HG02973 (cell line): ENCODE measurements at regions not wholly inside any gene's neighbourhood (a gene's known extent, or its start where the extent isn't known, plus 50 kb on each side); places are given as distances from the start of the nearest gene placed in this dataset.
"Not testable (repeated sequence)": the region's sequence is repeated elsewhere in the genome, so short reads cannot be mapped to it uniquely, and the experiment has no call there.

ENCODE experiments used
- ATAC-seq: cut with Tn5 transposase; IDR thresholded peaks from one replicate; pipeline ENCODE4 v1.9.1; 2021; ENCODE audit warnings: moderate library complexity; ENCODE audit not compliant: unreplicated experiment

DNA sequence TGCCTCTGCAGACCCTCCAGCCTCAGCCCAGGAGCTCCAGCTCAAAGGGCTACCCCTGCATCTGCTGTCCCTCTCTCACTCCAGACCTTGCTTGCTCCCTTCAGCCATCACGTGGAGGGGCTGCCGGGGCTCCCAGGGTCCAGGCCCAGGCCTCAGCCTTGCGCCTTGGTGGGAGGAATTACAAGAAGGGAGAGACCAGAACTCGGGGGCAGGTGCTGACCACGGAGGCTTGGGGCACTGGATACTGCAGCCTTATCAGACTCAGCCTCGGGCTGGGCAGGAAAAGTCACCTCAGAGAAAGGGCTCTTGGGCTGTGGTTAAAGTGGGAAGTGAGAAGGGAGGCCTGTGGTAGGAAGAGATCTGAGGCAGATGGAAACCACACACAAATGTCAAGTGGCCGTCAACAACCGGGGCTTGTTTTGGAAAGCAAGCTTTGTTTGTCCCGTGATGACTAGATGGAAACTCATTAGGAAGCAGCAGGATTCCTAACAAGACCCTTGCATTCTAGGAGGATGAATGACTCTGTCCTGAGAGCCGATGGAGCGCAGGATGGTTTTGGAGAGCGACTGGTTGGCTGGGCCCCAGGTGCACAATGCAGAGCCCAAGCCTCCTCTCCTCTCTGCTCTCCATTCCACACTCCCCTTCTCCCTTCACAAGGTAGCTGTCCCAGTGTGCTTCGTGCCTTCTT is 1321.7 kb downstream of the TBC1D22A start:
- ATAC-seq = no peak

DNA sequence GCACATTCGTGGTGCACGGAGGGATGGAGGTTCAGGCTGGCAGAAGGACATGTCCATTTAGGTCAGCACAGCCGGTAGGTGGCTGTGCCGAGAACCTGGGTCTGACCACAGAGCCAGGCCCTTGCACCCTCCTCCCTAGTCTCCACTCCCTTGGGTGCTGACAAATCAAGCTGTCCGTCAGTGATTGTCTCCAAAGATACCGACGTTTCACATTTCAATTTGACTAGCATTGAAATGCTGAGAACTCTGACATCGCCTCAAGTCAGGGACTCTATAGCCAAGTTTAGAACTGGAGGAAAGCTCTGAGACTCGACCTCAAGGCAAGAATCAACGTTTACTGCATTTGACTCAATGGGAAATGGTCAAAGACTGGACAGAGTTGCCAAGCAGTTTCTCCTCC is 1321.1 kb downstream of the TBC1D22A start:
- ATAC-seq = no peak

DNA sequence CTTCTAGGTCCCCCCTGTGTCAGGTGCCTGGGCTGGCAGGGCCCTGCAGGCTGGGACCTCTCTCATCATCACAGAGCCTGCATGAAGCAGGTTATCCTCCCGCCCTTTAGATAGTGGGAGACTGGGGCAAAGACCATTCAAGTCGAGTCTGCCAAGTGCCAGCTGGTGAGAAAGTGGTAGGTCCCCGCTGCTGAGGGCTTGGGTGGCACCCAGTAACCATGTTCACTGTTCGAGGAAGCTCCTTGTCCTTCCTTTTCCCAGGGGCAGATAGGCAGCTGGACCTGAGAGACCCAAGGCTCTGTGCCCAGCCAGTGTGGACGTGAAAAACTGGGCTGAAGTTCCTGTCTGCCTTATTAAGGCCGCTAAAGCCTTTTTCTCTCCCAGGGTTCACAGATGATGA is 1319.8 kb downstream of the TBC1D22A start:
- no peak for ATAC-seq

DNA sequence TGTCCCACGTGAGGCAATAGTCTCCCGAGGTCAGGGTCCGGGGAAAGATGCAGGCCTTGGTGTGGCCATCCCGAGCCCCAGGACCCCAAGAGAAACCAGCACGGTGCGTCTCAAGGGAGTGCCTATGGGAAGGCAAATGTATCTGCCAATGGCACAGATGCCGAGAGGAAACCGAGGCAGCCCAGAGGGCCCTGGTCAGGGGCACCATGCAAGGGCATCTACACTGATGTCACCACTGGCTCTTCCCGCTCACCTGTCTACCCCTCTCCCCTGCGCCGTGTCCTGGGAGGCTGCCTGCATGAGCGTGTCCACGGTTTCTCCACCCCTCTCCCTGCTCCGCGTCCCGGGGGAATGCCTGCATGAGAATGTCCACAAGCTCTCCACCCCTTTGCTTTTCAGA is 1318.8 kb downstream of the TBC1D22A start:
- no peak for ATAC-seq

DNA sequence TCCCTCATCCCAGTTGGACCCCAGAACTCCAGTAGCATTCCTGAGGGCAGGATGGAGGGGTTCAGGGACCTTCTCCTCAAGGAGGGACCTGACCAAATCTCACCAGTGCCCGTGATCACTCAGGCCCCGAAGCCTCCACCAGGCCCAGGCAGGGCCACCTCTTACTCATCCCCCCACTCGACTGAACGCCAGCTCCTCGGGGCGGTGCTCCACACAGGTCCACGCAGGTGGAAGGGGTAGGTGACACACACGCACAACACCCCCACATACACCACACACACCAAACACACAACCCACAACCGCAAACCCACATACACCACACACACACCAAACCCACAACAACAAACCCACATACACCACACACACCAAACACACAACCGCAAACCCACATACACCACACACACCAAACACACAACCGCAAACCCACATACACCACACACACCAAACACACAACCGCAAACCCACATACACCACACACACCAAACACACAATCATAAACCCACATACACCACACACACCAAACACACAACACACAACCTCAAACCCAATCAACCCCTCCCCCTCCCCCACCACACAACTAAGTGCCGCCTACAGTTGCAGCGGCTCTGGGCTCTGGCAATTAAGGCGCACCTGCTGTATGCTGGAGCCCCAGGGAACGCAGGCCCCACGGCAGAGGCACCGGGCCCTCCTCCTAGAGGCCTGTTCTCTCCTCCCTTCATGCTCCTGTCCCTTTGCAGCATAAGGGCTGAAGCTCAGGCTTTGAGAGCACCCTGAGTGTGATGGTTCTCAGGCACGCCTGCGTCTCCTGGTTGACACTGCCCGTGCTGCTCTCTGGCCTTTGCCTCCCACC is 1318.1 kb downstream of the TBC1D22A start:
- no peak for ATAC-seq

DNA sequence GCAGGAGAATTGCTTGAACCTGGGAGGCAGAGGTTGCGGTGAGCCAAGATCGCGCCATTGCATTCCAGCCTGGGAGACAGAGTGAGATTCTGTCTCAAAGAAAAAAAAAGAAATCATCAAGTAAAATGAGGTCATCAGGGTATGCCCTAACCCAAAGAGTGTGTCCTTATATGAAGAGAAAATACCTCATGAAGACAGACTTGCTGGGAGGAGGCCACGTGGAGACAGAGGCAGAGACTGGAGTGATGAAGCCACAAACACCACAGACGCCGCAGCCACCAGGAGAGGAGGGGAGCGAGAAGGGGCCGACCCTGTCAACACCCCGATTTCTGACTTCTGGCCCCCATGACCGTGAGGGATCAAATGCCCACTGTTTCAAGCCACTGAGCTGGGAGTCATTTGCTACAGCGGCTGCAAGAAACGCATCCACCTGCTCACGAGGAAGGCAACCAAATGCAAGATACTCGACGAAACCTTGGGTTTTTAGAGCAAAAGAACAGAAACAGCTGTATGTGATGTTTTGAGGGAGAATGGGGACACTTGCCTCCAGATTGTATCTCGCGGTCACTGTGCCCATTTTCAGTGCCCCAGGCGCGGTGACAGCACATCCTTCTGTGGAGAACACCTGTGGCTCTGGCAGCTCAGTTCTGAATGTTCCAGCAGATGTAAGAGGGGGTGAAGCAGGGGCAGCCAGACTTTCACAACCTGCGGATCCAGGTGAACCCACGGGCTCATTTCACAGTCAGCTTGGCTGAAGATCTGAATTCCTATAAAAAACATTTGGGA is 1317.2 kb downstream of the TBC1D22A start:
- no peak for ATAC-seq

DNA sequence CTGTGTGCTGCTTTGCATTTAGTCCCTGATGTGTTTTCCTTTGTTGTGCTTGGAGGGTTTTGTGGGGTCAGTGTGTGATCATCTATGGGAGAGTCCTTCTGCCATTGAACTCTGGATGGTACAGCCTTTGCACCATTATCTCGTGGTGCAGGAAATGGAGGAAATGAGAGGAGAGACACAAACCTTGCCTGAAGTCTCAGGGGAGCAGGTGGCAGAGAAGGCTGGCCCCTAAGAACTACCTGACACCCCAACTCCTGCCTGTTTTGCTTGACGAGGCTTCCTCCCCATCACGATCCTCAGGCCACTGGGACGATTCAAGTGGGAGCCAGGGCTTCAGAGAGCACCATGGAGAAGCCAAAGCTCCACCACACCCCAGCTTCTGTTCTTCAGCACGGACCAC is 1316.4 kb downstream of the TBC1D22A start:
- ATAC-seq = no peak

DNA sequence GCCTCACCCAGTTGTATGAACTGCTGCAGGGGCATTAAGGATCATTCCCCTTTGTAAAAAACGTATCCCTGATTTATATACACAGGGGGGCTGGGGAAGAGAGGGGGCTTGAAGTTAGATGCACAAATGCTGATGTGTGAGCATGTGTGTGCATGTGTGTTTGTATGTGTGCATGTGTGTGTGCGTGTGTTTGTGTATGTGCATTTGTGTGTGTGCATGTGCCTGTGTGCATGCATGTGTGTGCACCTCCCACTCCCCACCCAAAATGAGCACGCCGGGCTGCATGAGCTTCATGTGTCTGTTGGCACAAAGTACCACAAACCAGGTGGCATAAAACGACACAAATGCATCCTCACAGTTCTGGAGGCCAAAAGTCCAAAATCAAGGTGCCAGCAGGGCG is 1315.2 kb downstream of the TBC1D22A start:
- no peak for ATAC-seq

DNA sequence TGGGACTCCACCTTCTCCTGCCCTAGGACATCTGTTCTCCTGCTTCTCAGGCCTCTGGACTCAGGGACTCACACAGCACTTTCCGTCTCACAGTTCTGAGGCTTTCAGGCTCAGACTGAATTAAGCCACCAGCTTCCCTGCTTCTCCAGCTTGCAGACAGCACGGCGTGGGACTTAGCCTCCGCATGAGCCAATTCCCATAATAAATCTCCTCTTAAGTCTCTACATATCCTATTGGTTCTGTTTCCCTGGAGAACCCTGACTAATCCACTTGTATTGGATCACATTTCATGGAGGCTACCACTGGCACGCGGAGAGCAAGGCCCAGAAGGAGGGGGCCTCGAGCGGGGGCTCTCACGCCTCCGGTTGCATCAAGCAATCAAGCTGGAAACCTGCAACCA is 1313.6 kb downstream of the TBC1D22A start:
- no peak for ATAC-seq

DNA sequence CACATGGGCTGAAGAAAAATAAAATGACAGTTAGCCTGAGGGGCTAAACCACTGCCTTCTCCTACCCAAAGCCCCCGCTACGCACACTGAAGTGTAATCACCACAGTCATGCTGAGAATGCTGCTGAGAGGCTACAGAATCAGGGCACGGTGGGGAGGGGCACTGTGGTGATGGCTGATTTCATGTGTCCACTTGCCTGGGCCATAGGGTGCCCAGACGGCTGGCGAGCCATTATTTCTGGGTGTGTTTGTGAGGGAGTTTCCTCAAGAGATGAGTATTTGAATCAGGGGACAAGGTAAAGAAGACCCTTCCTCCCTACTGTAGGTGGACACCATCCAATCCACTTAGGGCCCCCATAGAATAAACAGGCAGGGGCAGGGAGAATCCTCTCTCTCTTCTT is 1313.2 kb downstream of the TBC1D22A start:
- no peak for ATAC-seq

DNA sequence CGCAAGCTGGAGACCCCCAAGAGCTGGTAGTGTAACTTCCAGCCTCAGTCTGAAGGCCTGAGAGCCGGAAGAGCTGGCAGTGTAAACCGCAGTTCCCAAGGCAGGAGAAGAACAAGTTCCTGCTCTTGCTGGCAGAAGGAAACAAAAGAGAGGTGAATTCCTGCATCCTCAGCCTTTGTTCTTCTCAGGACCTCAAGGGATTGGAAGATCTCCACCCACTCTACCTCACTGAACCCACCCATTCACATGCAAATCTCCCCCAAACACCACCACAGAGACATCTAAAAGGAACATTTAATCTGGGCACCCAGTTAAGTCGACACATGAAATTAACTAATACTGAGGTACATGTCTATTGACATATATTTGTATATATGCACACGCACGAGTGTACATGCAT is 1310.3 kb downstream of the TBC1D22A start:
- no peak for ATAC-seq

DNA sequence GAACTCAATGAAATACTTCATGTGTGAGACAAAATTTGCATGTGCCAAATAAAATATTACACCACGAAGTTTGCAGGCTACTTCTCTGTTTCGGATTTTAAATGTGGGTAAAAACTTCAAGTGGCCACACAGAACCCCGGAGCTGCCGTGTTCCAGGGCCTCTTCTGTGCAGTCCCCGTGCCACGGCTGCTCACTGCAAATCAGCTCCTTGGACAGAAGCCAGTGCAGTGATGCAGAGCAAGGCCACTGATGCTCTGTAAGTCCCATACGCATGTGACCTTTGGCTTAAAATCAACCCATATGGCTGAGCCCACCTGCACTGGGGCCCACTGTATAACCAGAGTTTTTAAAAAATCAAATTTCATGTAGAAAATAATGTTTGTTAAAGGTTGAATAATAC is 1309.4 kb downstream of the TBC1D22A start:
- ATAC-seq = no peak

DNA sequence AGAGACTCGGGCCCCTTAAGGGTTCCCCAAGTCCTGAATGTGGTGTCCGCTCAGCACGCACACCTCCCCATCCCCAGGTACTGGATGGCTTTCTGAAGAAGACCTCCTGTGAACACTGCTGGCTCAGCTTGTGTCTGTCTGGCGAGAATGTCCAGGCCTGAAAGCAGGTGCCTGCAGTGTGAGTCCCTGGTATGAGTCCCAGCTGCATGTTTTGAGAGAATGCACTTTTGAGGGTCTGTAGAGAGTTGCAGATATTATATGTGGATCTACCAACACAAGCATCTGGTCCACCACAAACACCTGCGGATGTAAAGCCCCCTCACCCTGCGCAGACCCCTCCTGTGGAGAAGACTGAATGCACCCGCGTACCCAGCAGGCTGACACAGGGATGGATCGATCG is 1308.9 kb downstream of the TBC1D22A start:
- no peak for ATAC-seq

DNA sequence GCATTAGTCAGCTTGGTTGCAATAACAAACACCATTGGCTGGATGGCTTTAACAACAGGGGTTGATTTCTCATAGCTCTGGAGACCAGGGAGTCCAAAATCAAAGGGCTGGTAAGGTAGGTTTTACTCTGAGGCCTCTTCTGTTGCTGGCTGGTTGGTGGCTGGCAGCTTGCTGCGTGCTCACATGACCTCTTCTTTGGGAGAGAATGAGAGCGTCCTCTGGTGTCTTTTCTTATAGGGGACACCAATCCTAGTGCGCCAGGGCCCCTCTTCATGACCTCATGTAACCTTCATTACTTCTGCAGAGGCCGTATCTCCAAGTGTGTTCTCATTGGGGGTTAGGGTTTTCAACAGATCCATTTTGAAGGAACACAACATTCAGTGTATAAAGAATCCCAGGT is 1308.3 kb downstream of the TBC1D22A start:
- no peak for ATAC-seq

DNA sequence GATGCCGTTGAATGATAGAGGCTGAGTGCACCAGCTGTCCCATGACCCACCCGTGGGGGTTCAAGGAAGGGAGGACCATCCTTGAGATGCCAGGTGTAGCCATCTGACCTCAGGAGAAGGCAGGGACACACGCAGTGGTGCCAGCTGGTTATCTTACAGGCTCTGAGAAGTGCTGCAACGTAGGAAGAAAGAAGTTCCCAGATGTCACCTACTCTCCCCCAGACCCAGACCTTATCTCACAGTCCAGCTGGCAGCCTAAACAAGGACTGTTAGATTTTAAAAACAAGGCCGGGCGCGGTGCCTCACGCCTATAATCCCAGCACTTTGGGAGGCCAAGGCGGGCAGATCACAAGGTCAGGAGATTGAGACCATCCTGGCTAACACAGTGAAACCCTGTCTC is 1307.6 kb downstream of the TBC1D22A start:
- no peak for ATAC-seq

DNA sequence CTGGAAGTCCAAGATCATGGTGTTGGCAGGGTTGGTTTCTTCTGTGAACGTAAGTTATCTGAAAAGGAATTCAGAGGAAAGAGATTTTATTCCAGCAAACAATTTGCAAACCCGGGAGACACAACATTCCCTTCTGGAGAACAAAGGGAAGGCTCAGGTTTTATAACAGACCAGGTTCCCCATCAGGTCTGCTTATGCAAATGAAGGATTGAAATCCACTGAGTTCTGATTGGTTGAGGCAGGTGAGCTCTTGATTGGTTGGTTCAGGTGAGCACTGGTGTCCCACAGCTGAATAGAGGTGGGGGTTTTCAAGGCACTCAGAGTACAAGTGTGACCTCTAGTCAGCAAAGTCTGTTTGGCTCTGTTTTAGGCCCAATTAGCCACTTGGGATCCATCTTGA is 1306.8 kb downstream of the TBC1D22A start:
- no peak for ATAC-seq

DNA sequence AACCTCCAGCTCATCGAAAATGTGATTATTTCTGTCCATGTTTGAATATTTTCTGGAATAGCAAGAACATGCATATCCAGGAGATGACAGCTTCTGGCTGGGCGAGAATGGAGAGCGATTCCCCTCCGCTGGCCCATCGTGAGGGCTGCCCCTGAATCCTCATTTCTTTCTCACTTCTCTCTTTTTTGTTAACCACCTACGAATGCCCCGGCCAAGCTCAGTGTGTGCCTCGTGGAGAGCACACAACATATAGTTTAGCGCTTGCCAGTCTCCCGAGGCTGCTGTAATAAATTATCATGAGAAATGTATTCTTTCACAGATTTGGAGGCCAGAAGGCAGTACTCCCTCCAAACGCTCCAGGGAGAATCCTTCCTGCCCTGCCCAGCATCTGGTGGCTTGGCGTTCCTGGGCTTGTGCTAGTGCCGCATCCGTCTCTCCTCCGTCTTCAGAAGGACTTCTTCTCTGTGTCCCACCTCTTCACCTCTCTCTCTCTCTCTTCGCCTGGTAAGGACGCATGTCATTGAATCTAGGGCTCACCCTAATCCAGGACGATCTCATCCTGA is 1306.0 kb downstream of the TBC1D22A start:
- ATAC-seq = no peak

DNA sequence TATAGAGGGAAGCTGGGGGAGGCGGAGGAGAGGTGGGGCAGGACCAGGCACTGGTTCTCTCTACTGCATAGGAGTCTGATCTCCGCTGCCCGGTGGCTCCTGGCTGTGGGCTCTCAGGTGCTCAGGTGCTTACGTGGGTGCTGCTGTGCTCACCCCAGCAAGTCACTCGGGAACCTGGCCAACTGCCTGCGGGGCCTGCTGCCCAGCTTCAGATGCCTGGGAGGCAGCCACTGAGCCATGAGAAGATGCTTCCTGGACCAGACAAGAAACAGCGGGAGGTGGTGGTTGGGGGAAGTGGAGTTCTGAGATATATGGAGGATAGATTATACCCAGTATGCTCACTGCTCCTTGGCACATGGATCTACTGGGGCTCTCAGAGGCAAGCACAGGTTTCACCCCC is 1303.4 kb downstream of the TBC1D22A start:
- ATAC-seq = no peak

DNA sequence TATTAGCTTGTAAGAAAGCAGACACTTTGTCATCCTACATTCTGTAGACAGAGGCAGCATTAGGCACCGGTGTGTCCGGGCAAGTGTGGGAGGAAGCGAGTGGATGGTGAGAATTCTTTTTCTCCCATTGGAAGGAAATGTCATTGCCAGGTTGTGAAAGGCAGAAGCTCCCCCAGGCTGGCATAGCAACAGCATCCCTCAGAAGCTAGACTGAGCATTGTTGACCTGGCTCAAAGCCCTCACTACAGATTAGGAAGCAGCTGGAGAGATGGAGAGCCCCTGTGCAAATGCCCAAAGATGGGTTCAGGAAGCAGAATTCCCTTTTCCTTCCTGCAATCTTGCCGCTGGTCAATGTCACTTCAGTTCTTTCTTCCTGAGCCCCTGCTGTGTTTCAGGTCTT is 1299.3 kb downstream of the TBC1D22A start:
- ATAC-seq = no peak

DNA sequence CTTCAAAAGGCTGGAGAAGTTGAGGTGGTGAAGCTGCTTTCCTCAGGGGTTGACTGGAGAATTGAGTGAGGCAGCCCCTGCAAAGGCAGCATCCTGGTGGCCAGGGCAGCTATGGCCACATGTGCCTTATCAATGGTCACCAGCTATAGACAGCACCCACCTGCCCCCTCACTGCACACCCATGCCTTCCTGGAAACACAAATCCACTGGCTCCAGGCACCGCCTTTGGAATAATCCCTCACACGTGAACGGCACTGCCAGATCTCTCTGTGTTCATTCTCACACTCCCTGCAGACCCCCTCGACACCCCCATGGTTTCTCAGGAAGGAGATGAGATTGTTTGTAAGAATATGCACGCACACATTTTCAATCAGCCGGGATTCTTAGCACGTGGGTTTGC is 1297.8 kb downstream of the TBC1D22A start:
- ATAC-seq = no peak

DNA sequence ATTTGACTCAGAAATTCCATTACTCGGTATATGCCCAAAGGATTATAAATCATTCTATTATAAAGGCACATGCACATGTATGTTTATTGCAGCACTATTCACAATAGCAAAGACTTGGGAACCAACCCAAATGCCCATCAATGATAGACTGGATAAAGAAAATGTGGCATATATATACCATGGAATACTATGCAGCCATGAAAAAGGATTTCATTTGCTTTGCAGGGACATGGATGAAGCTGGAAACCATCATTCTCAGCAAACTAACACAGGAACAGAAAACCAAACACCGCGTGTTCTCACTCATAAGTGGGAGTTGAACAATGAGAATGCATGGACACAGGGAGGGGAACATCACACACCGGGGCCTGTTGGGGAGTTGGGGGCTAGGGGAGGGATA is 1297.1 kb downstream of the TBC1D22A start:
- not testable (repeated sequence) for ATAC-seq
